ENCODE measurements at regions not wholly inside any gene's neighbourhood (a gene's known extent, or its start where the extent isn't known, plus 50 kb on each side); places are given as distances from the start of the nearest gene placed in this dataset.
"Not testable (repeated sequence)": the region's sequence is repeated elsewhere in the genome, so short reads cannot be mapped to it uniquely, and the experiment has no call there.

DNA sequence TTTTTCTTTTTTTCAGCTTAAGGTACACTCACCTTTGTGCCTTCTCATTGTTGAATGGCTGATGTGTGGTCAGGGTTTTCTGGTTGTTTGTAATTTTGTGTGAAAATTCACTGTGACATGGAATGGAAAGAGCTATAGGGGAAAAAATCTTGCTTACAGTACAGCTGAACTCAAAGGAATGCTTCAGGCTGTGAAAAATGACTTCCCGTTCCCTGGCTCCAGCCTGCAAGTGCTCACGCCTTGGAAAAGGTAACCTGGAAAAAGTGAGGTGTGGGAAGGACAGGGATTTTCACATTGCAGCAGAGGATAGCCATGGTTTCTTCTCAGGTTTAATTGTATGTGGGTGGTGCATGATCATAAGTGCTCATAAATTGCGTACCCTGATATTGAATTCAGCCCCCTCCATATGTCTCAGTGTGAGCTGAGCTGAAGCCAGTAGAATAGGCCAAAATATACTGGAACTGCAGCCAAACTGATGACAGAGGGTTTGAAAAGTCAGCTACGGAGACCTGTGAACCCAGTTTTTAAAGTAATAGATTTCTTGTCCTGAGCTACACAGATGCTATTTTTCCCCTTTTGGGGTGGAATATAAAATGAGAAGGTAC is 228.7 kb upstream of the RASGRP1 start:
- Histone ChIP-seq H3K4me1 (ENCODE audit: insufficient read depth, low read length) (peaks cover 4% of the 10 kb centered on the region), H3K27ac (ENCODE audit: low read depth, low read length) (no peak overlapping the region), H3K4me3 (ENCODE audit: insufficient read depth, low read length) (no peak overlapping the region), H3K79me2 (ENCODE audit: insufficient read depth, low read length) (no peaks in the 10 kb centered on the region), H4K20me1 (ENCODE audit: insufficient read depth, low read length) (no peaks in the 10 kb centered on the region), H3K4me2 (ENCODE audit: insufficient read depth, low read length) (no peak overlapping the region), H3K9me3 (ENCODE audit: low read depth, low read length) (no peaks in the 10 kb centered on the region), H3K27me3 (ENCODE audit: insufficient read depth, low read length) (no peaks in the 10 kb centered on the region), H2AFZ (ENCODE audit: low read length) (no peak overlapping the region), H3K36me3 (ENCODE audit: insufficient read depth, low read length) (no peaks in the 10 kb centered on the region)
- no peak for DNase-seq (ENCODE audit: insufficient read length, low spot score, missing footprints)
- TF ChIP-seq, protein P1, sequence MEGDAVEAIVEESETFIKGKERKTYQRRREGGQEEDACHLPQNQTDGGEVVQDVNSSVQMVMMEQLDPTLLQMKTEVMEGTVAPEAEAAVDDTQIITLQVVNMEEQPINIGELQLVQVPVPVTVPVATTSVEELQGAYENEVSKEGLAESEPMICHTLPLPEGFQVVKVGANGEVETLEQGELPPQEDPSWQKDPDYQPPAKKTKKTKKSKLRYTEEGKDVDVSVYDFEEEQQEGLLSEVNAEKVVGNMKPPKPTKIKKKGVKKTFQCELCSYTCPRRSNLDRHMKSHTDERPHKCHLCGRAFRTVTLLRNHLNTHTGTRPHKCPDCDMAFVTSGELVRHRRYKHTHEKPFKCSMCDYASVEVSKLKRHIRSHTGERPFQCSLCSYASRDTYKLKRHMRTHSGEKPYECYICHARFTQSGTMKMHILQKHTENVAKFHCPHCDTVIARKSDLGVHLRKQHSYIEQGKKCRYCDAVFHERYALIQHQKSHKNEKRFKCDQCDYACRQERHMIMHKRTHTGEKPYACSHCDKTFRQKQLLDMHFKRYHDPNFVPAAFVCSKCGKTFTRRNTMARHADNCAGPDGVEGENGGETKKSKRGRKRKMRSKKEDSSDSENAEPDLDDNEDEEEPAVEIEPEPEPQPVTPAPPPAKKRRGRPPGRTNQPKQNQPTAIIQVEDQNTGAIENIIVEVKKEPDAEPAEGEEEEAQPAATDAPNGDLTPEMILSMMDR (IDR thresholded peaks at IDR 0.05; ENCODE audit: extremely low read depth, low read depth, low read length): no peak

DNA sequence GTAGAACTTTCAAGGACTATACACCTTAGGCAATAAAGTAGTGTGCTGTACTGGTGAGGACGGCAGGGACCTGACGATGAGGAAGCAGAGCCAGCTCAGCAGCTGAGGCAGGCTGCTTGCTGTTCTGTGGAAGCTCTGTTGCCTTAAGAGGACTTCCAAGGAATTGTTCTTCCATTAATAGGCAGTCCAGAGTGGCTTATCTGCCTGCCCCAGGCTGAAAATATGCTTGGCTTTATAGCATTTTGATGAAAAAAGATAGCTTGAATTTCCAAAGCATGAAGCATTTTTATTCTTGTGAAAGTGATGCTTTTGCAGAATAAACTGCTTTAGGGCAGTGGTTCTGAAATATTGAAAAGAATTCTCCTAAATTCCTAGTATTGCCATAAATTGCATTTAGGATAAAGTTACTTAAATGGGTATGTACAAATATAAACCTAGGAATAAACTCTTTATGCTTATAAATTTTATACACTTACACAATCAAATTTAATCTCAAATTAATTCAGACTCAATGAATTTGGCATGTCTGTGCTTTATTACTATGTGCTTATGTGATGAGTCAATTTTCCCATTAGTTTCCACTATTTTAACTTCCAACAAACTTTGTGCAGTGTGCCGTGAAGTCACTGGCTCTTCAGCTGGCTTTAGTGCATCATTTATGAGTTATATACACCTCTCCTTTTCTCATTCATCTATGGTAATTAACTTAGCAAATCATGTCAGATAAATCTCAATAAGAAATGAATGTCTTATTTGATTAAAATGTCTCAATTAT is 231.0 kb upstream of the RASGRP1 start:
- DNase-seq (ENCODE audit: insufficient read length, low spot score, missing footprints): no peak
- no peaks in the 10 kb centered on the region for H4K20me1 ChIP-seq (ENCODE audit: insufficient read depth, low read length)
- peak overlapping the region; percentile 53 for H2AFZ ChIP-seq (ENCODE audit: low read length)
- H3K27me3 ChIP-seq (ENCODE audit: insufficient read depth, low read length): no peaks in the 10 kb centered on the region
- H3K79me2 ChIP-seq (ENCODE audit: insufficient read depth, low read length): no peaks in the 10 kb centered on the region
- TF ChIP-seq, protein P1 (IDR thresholded peaks at IDR 0.05; ENCODE audit: extremely low read depth, low read depth, low read length): no peak
- H3K9me3 ChIP-seq (ENCODE audit: low read depth, low read length): no peaks in the 10 kb centered on the region
- H3K27ac ChIP-seq (ENCODE audit: low read depth, low read length): no peak overlapping the region
- H3K36me3 ChIP-seq (ENCODE audit: insufficient read depth, low read length): no peaks in the 10 kb centered on the region
- H3K4me1 ChIP-seq (ENCODE audit: insufficient read depth, low read length): peaks cover 4% of the 10 kb centered on the region
- H3K4me3 ChIP-seq (ENCODE audit: insufficient read depth, low read length): no peak overlapping the region
- H3K4me2 ChIP-seq (ENCODE audit: insufficient read depth, low read length): no peak overlapping the region

DNA sequence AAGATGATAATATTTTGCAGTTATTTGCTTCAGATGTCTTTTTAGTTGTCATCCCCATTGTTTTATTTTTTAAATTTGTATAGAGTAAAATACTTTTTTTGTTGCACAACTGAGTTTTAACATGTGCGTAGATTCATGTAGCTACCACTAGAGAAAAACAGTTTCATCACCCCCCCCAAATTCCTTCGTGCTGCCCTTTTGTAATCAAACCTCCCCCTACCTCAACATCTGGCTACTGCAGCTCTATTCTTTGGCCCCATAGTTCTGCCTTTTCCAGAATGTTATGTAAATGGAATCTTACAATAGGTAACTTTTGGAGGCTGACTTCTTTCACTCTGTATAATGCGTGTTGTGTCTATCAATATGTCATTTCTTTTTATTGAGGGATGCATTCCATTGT is 232.0 kb upstream of the RASGRP1 start:
- H3K4me2 ChIP-seq (ENCODE audit: insufficient read depth, low read length): no peak overlapping the region
- H3K4me3 ChIP-seq (ENCODE audit: insufficient read depth, low read length): no peak overlapping the region
- no peak for DNase-seq (ENCODE audit: insufficient read length, low spot score, missing footprints)

DNA sequence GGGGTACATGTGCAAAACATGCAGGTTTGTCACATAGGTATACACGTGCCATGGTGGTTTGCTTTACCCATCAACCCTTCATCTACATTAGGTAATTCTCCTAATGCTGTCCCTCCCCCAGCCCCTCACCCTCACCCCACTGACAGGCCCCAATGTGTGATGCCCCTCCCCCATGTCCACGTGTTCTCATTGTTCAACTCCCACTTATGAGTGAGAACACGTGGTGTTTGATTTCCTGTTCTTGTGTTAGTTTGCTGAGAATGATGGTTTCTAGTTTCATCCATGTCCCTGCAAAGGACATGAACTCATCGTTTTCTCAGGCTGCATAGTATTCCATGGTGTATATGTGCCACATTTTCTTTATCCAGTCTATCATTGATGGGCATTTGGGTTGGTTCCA is 232.9 kb upstream of the RASGRP1 start:
- not testable (repeated sequence) for H3K4me1 ChIP-seq (ENCODE audit: insufficient read depth, low read length); H4K20me1 ChIP-seq (ENCODE audit: insufficient read depth, low read length); H3K9me3 ChIP-seq (ENCODE audit: low read depth, low read length); DNase-seq (ENCODE audit: insufficient read length, low spot score, missing footprints); H3K4me2 ChIP-seq (ENCODE audit: insufficient read depth, low read length); H3K4me3 ChIP-seq (ENCODE audit: insufficient read depth, low read length); H3K27ac ChIP-seq (ENCODE audit: low read depth, low read length); H3K79me2 ChIP-seq (ENCODE audit: insufficient read depth, low read length); H3K27me3 ChIP-seq (ENCODE audit: insufficient read depth, low read length); H2AFZ ChIP-seq (ENCODE audit: low read length); H3K36me3 ChIP-seq (ENCODE audit: insufficient read depth, low read length)

More for the DNA sequence above, 232.0 kb upstream of the RASGRP1 start:
- Histone ChIP-seq H3K9me3 (ENCODE audit: low read depth, low read length) (no peaks in the 10 kb centered on the region), H3K36me3 (ENCODE audit: insufficient read depth, low read length) (no peaks in the 10 kb centered on the region), H2AFZ (ENCODE audit: low read length) (no peak overlapping the region), H4K20me1 (ENCODE audit: insufficient read depth, low read length) (no peaks in the 10 kb centered on the region), H3K4me1 (ENCODE audit: insufficient read depth, low read length) (peaks cover 4% of the 10 kb centered on the region), H3K27ac (ENCODE audit: low read depth, low read length) (no peak overlapping the region), H3K27me3 (ENCODE audit: insufficient read depth, low read length) (no peaks in the 10 kb centered on the region), H3K79me2 (ENCODE audit: insufficient read depth, low read length) (no peaks in the 10 kb centered on the region)
- TF ChIP-seq, protein P1 (IDR thresholded peaks at IDR 0.05; ENCODE audit: extremely low read depth, low read depth, low read length): no peak

DNA sequence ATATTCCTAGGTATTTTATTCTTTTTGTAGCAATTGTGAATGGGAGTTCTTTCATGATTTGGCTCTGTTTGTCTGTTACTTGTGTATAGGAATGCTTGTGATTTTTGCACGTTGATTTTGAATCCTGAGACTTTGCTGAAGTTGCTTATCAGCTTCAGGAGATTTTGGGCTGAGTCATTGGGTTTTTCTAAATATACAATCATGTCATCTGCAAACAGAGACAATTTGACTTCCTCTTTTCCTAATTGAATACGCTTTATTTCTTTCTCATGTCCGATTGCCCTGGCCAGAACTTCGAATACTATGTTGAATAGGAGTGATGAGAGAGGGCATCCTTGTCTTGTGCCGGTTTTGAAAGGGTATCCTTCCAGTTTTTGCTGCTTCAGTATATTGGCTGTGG is 234.6 kb upstream of the RASGRP1 start:
- H3K27ac ChIP-seq (ENCODE audit: low read depth, low read length); H3K4me2 ChIP-seq (ENCODE audit: insufficient read depth, low read length); H3K4me1 ChIP-seq (ENCODE audit: insufficient read depth, low read length); H4K20me1 ChIP-seq (ENCODE audit: insufficient read depth, low read length); H3K27me3 ChIP-seq (ENCODE audit: insufficient read depth, low read length); H3K79me2 ChIP-seq (ENCODE audit: insufficient read depth, low read length); H3K36me3 ChIP-seq (ENCODE audit: insufficient read depth, low read length); DNase-seq (ENCODE audit: insufficient read length, low spot score, missing footprints); H3K9me3 ChIP-seq (ENCODE audit: low read depth, low read length); H3K4me3 ChIP-seq (ENCODE audit: insufficient read depth, low read length); H2AFZ ChIP-seq (ENCODE audit: low read length): not testable (repeated sequence)

Measured in osteoblast (primary cell).